ENCODE measurements at regions not wholly inside any gene's neighbourhood (a gene's known extent, or its start where the extent isn't known, plus 50 kb on each side); places are given as distances from the start of the nearest gene placed in this dataset.

DNA sequence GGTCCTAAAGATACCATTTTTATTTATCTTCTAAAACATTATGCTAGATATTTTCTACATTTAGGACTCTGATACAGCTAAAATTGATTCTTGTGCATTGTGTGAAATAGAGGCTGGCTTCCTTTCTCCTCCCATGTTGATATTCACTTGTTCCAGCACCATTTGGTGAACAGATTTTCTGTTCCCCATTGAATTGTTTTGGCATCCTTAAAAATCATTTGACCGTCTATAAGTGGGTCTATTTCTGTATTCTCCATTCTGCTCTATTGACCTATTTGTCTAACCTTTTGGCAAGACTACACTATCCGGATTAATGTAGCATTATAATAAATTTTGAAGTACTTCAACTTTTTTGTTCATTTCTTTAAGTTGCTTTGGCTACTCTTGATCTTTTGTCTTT, 2689.2 kb downstream of the PCDH9 start:
- TF ChIP-seq ZNF639 (CRISPR knock-in tag; conservative IDR thresholded peaks at IDR 0.05) (no peak), NFYB (CRISPR knock-in tag; IDR thresholded peaks at IDR 0.05) (no peak), RAD51 (IDR thresholded peaks at IDR 0.05; ENCODE audit: borderline replicate concordance) (no peak), EP300 (IDR thresholded peaks at IDR 0.05; ENCODE audit: low read depth in 2 of 2, low read length in 2 of 2) (no peak), EP300 (CRISPR knock-in tag; IDR thresholded peaks at IDR 0.05; ENCODE audit: borderline replicate concordance) (no peak), JUND (CRISPR knock-in tag; IDR thresholded peaks at IDR 0.05) (no peak), REST (IDR thresholded peaks at IDR 0.05; ENCODE audit: borderline replicate concordance in 1 of 2, low read depth in 1 of 2, low read length in 2 of 2) (no peak), CTCF (CRISPR knock-in tag; IDR thresholded peaks at IDR 0.05) (no peak), PLSCR1 (CRISPR knock-in tag; IDR thresholded peaks at IDR 0.05; ENCODE audit: borderline replicate concordance) (no peak), NFIC (IDR thresholded peaks at IDR 0.05; ENCODE audit: low read length) (no peak)
